ENCODE measurements at regions not wholly inside any gene's neighbourhood (a gene's known extent, or its start where the extent isn't known, plus 50 kb on each side); places are given as distances from the start of the nearest gene placed in this dataset.
"Not testable (repeated sequence)": the region's sequence is repeated elsewhere in the genome, so short reads cannot be mapped to it uniquely, and the experiment has no call there.

GRCh38 chr5:120153551-120153950 lies 310.5 kb upstream of the PRR16 start:
- DNase-seq: no peak

GRCh38 chr5:120155873-120156272 lies 308.2 kb upstream of the PRR16 start:
- no peak for DNase-seq

- no peak for DNase-seq
Measured at GRCh38 chr5:120158211-120158610, 305.9 kb upstream of the PRR16 start.

- DNase-seq: no peak
Measured at GRCh38 chr5:120159155-120159554, 304.9 kb upstream of the PRR16 start.

GRCh38 chr5:120160124-120160895 lies 303.8 kb upstream of the PRR16 start:
- no peak for DNase-seq

- no peak for DNase-seq
Measured at GRCh38 chr5:120162321-120162720, 301.8 kb upstream of the PRR16 start.

GRCh38 chr5:120164037-120164436 lies 300.1 kb upstream of the PRR16 start:
- no peak for DNase-seq

- DNase-seq: no peak
Measured at GRCh38 chr5:120164986-120165385, 299.1 kb upstream of the PRR16 start.

- no peak for DNase-seq
Measured at GRCh38 chr5:120173125-120173524, 291.0 kb upstream of the PRR16 start.

GRCh38 chr5:120174089-120174488 lies 290.0 kb upstream of the PRR16 start:
- no peak for DNase-seq

GRCh38 chr5:120181238-120181637 lies 282.9 kb upstream of the PRR16 start:
- DNase-seq: not testable (repeated sequence)

- DNase-seq: not testable (repeated sequence)
Measured at GRCh38 chr5:120194650-120195049, 269.4 kb upstream of the PRR16 start.

GRCh38 chr5:120199559-120199958 lies 264.5 kb upstream of the PRR16 start:
- no peak for DNase-seq

GRCh38 chr5:120207129-120207528 lies 257.0 kb upstream of the PRR16 start:
- no peak for DNase-seq

- DNase-seq: no peak
Measured at GRCh38 chr5:120217001-120217400, 247.1 kb upstream of the PRR16 start.

- DNase-seq: no peak
Measured at GRCh38 chr5:120219988-120220387, 244.1 kb upstream of the PRR16 start.

GRCh38 chr5:120225524-120225923 lies 238.6 kb upstream of the PRR16 start:
- DNase-seq: no peak

- no peak for DNase-seq
Measured at GRCh38 chr5:120228262-120229031, 235.7 kb upstream of the PRR16 start.

- DNase-seq: no peak
Measured at GRCh38 chr5:120229036-120229435, 235.1 kb upstream of the PRR16 start.

- DNase-seq: no peak
Measured at GRCh38 chr5:120231563-120231962, 232.5 kb upstream of the PRR16 start.

GRCh38 chr5:120236360-120236759 lies 227.7 kb upstream of the PRR16 start:
- no peak for DNase-seq

- no peak for DNase-seq
Measured at GRCh38 chr5:120239086-120239485, 225.0 kb upstream of the PRR16 start.

- no peak for DNase-seq
Measured at GRCh38 chr5:120240706-120241105, 223.4 kb upstream of the PRR16 start.

GRCh38 chr5:120241400-120241799 lies 222.7 kb upstream of the PRR16 start:
- DNase-seq: no peak
